MM.1S (cell line): ENCODE measurements at regions not wholly inside any gene's neighbourhood (a gene's known extent, or its start where the extent isn't known, plus 50 kb on each side); places are given as distances from the start of the nearest gene placed in this dataset.

Source experiments
- DNase-seq: peaks from one replicate; pipeline ENCODE4 v3.0.0-alpha.2; 2015
- H2AFZ ChIP-seq: fragments of 300-600 bp; sonication (generic); 2 replicates; pipeline ENCODE4 v1.6.0; 2016; ENCODE audit warnings: antibody characterized with exemption, low read length
- H3F3A ChIP-seq: fragments of 300-600 bp; sonication (generic); 2 replicates; pipeline ENCODE4 v1.6.1; 2016; ENCODE audit warnings: mild to moderate bottlenecking, antibody characterized with exemption, low read length, moderate library complexity, mixed read lengths; ENCODE audit not compliant: insufficient read depth
- H3K27ac ChIP-seq: fragments of 300-600 bp; sonication (generic); 2 replicates; pipeline ENCODE4 v1.5.1; 2016; ENCODE audit warnings: mild to moderate bottlenecking, low read length
- H3K27me3 ChIP-seq: fragments of 300-600 bp; sonication (generic); replicated peaks from 2 replicates; pipeline ENCODE4 v1.6.0; 2016; ENCODE audit warnings: low read length; ENCODE audit not compliant: insufficient read depth
- H3K36me3 ChIP-seq: fragments of 300-600 bp; sonication (generic); replicated peaks from 2 replicates; pipeline ENCODE4 v1.6.1; 2016; ENCODE audit warnings: mild to moderate bottlenecking, low read length, mixed read lengths; ENCODE audit not compliant: insufficient read depth
- H3K4me1 ChIP-seq: fragments of 300-600 bp; sonication (generic); 2 replicates; pipeline ENCODE4 v1.6.1; 2016; ENCODE audit warnings: low read length, mixed read lengths
- H3K4me2 ChIP-seq: fragments of 300-600 bp; sonication (generic); 2 replicates; pipeline ENCODE4 v1.6.0; 2016; ENCODE audit warnings: low read depth, low read length
- H3K4me3 ChIP-seq: fragments of 300-600 bp; sonication (generic); 2 replicates; pipeline ENCODE4 v1.5.1; 2016; ENCODE audit warnings: low read length, mixed read lengths
- H3K79me2 ChIP-seq: fragments of 300-600 bp; sonication (generic); 2 replicates; pipeline ENCODE4 v1.6.1; 2016; ENCODE audit warnings: mixed run types, low read length, mixed read lengths
- H3K9ac ChIP-seq: fragments of 300-600 bp; sonication (generic); 2 replicates; pipeline ENCODE4 v1.6.1; 2016; ENCODE audit warnings: low read length, mixed read lengths
- H3K9me2 ChIP-seq: fragments of 300-600 bp; sonication (generic); replicated peaks from 2 replicates; pipeline ENCODE4 v1.6.1; 2016; ENCODE audit warnings: mild to moderate bottlenecking, low read length, mixed read lengths; ENCODE audit not compliant: insufficient read depth
- H3K9me3 ChIP-seq: fragments of 300-600 bp; sonication (generic); replicated peaks from 2 replicates; pipeline ENCODE4 v1.6.1; 2016; ENCODE audit warnings: mild to moderate bottlenecking, low read length, mixed read lengths; ENCODE audit not compliant: insufficient read depth
- H4K20me1 ChIP-seq: fragments of 300-600 bp; sonication (generic); 2 replicates; pipeline ENCODE4 v1.6.1; 2016; ENCODE audit warnings: mild to moderate bottlenecking, low read length, moderate library complexity, mixed read lengths; ENCODE audit not compliant: insufficient read depth
- CTCF ChIP-seq: fragments of 300-600 bp; sonication (generic); IDR thresholded peaks from 2 replicates; pipeline ENCODE4 v1.5.1; 2016; ENCODE audit warnings: antibody characterized with exemption, low read length, mixed read lengths
- EZH2 ChIP-seq: fragments of 300-600 bp; sonication (generic); optimal IDR thresholded peaks from 2 replicates; pipeline ENCODE3; 2017; ENCODE audit warnings: low read depth, mild to moderate bottlenecking, antibody characterized with exemption, low read length, mixed read lengths
- EZH2phosphoT487 ChIP-seq: fragments of 300-600 bp; sonication (generic); IDR thresholded peaks from 2 replicates; pipeline ENCODE4 v1.6.1; 2018; ENCODE audit warnings: antibody characterized with exemption, low read length

GRCh38 chr1:216922406-216922805 lies 199.2 kb upstream of the ESRRG start:
- Histone ChIP-seq H3K79me2 (no peaks in the 10 kb centered on the region), H3K4me3 (no peak overlapping the region), H3K27me3 (no peaks in the 10 kb centered on the region), H3K4me2 (no peak overlapping the region), H3K9ac (no peak overlapping the region), H3K36me3 (no peaks in the 10 kb centered on the region), H3K4me1 (no peaks in the 10 kb centered on the region), H3F3A (no peaks in the 10 kb centered on the region), H3K9me3 (no peaks in the 10 kb centered on the region), H3K27ac (no peak overlapping the region), H4K20me1 (no peaks in the 10 kb centered on the region), H3K9me2 (no peaks in the 10 kb centered on the region), H2AFZ (no peak overlapping the region)
- DNase-seq: no peak
- TF ChIP-seq EZH2phosphoT487: no peak
- TF ChIP-seq EZH2: no peak
- TF ChIP-seq CTCF: no peak

GRCh38 chr1:216921866-216922265 lies 198.6 kb upstream of the ESRRG start:
- no peak overlapping the region for H2AFZ ChIP-seq
- no peaks in the 10 kb centered on the region for H3K79me2 ChIP-seq
- H3K4me2 ChIP-seq: no peak overlapping the region
- no peaks in the 10 kb centered on the region for H3K9me3 ChIP-seq
- no peak overlapping the region for H3K9ac ChIP-seq
- H3K9me2 ChIP-seq: no peaks in the 10 kb centered on the region
- no peak overlapping the region for H3K4me3 ChIP-seq
- no peaks in the 10 kb centered on the region for H3K27me3 ChIP-seq
- H3K4me1 ChIP-seq: no peaks in the 10 kb centered on the region
- no peaks in the 10 kb centered on the region for H4K20me1 ChIP-seq
- no peaks in the 10 kb centered on the region for H3F3A ChIP-seq
- TF ChIP-seq CTCF (no peak), EZH2 (no peak), EZH2phosphoT487 (no peak)
- no peaks in the 10 kb centered on the region for H3K36me3 ChIP-seq
- no peak for DNase-seq
- H3K27ac ChIP-seq: no peak overlapping the region

GRCh38 chr1:216919060-216919970 lies 196.1 kb upstream of the ESRRG start:
- no peak overlapping the region for H3K9ac ChIP-seq
- H4K20me1 ChIP-seq: no peaks in the 10 kb centered on the region
- no peak for DNase-seq
- no peaks in the 10 kb centered on the region for H3K79me2 ChIP-seq
- H3K27ac ChIP-seq: no peak overlapping the region
- H3F3A ChIP-seq: no peaks in the 10 kb centered on the region
- no peaks in the 10 kb centered on the region for H3K36me3 ChIP-seq
- H3K4me3 ChIP-seq: no peak overlapping the region
- no peaks in the 10 kb centered on the region for H3K27me3 ChIP-seq
- no peaks in the 10 kb centered on the region for H3K9me3 ChIP-seq
- H3K4me1 ChIP-seq: no peaks in the 10 kb centered on the region
- H3K4me2 ChIP-seq: no peak overlapping the region
- H2AFZ ChIP-seq: no peak overlapping the region
- H3K9me2 ChIP-seq: no peaks in the 10 kb centered on the region
- TF ChIP-seq EZH2phosphoT487 (no peak), CTCF (no peak), EZH2 (no peak)
